ENCODE measurements at regions not wholly inside any gene's neighbourhood (a gene's known extent, or its start where the extent isn't known, plus 50 kb on each side); places are given as distances from the start of the nearest gene placed in this dataset.

DNA sequence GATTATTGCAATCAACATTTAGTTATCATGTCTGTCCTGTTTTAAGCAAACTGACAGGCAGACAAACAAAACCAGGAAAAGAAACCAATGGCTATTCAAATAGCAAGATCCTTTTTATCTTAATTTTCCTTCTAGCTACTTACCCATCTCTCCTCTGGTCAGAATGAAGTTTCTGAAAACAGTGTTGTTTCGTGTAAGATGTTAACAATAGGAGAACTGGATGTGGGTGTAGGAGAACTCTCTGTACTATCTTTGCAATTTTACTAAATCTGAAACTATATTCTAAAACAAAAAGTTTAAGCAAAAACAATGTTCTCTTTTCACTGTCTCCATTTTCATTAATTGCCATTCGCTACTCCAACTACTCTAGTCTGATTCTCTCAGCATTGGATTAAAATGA lies 726.4 kb downstream of the ZNF385D start:
- Mint-ChIP-seq H3K9me3 (ENCODE audit: unreplicated experiment) (no peaks in the 10 kb centered on the region), H3K4me1 (ENCODE audit: low read depth, unreplicated experiment) (no peaks in the 10 kb centered on the region), H3K4me3 (ENCODE audit: unreplicated experiment) (no peak overlapping the region), H3K27me3 (ENCODE audit: insufficient read depth, unreplicated experiment) (peaks cover 7% of the 10 kb centered on the region), H3K27ac (ENCODE audit: unreplicated experiment) (no peak overlapping the region), H3K36me3 (ENCODE audit: insufficient read depth, unreplicated experiment) (no peaks in the 10 kb centered on the region)
- no peak for DNase-seq
- BruUV-seq (replicated peaks) = no TSS peak
- Histone ChIP-seq H3K9me3 (no peaks in the 10 kb centered on the region), H3K4me3 (ENCODE audit: low read depth, low read length) (no peak overlapping the region), H3K4me1 (no peaks in the 10 kb centered on the region), H3K27me3 (replicated peaks; ENCODE audit: control insufficient read depth, insufficient read depth, low read length) (no peaks in the 10 kb centered on the region), H3K36me3 (ENCODE audit: control insufficient read depth, insufficient read depth, low read length) (no peaks in the 10 kb centered on the region)
- CTCF ChIA-PET = no interaction called here
- POLR2A ChIA-PET = no interaction called here
- intact Hi-C loops (cut with micrococcal nuclease; ENCODE audit: unreplicated experiment) = no loop called here
- no peak for TF ChIP-seq CTCF (IDR thresholded peaks at IDR 0.05; ENCODE audit: insufficient read depth in 1 of 2, low read depth in 1 of 2, low read length in 1 of 2, severe bottlenecking in 1 of 2, unreplicated experiment in 1 of 2)

GRCh38 chr3:21020681-21021080 lies 730.3 kb downstream of the ZNF385D start:
- Mint-ChIP-seq H3K27ac (ENCODE audit: unreplicated experiment) (no peak overlapping the region), H3K4me3 (ENCODE audit: unreplicated experiment) (no peak overlapping the region), H3K9me3 (ENCODE audit: unreplicated experiment) (no peaks in the 10 kb centered on the region), H3K36me3 (ENCODE audit: insufficient read depth, unreplicated experiment) (no peaks in the 10 kb centered on the region), H3K27me3 (ENCODE audit: insufficient read depth, unreplicated experiment) (no peaks in the 10 kb centered on the region), H3K4me1 (ENCODE audit: low read depth, unreplicated experiment) (no peaks in the 10 kb centered on the region)
- no peaks in the 10 kb centered on the region for H3K27me3 ChIP-seq (replicated peaks; ENCODE audit: control insufficient read depth, insufficient read depth, low read length)
- BruUV-seq (replicated peaks) = no TSS peak
- H3K9me3 ChIP-seq = no peaks in the 10 kb centered on the region
- ChIA-PET CTCF (no interaction called here), POLR2A (no interaction called here)
- DNase-seq = no peak
- intact Hi-C loops (cut with micrococcal nuclease; ENCODE audit: unreplicated experiment) = no loop called here
- H3K4me3 ChIP-seq (ENCODE audit: low read depth, low read length) = no peak overlapping the region
- no peaks in the 10 kb centered on the region for H3K36me3 ChIP-seq (ENCODE audit: control insufficient read depth, insufficient read depth, low read length)
- no peak for TF ChIP-seq CTCF (IDR thresholded peaks at IDR 0.05; ENCODE audit: insufficient read depth in 1 of 2, low read depth in 1 of 2, low read length in 1 of 2, severe bottlenecking in 1 of 2, unreplicated experiment in 1 of 2)
- no peaks in the 10 kb centered on the region for H3K4me1 ChIP-seq

GRCh38 chr3:21020043-21020442 lies 731.0 kb downstream of the ZNF385D start:
- Histone ChIP-seq H3K4me1 (no peaks in the 10 kb centered on the region), H3K4me3 (ENCODE audit: low read depth, low read length) (no peak overlapping the region), H3K27me3 (replicated peaks; ENCODE audit: control insufficient read depth, insufficient read depth, low read length) (no peaks in the 10 kb centered on the region), H3K9me3 (no peaks in the 10 kb centered on the region), H3K36me3 (ENCODE audit: control insufficient read depth, insufficient read depth, low read length) (no peaks in the 10 kb centered on the region)
- H3K27me3 Mint-ChIP-seq (ENCODE audit: insufficient read depth, unreplicated experiment) = no peaks in the 10 kb centered on the region
- intact Hi-C loops (cut with micrococcal nuclease; ENCODE audit: unreplicated experiment) = no loop called here
- no peak for DNase-seq
- ChIA-PET CTCF (no interaction called here), POLR2A (no interaction called here)
- H3K4me1 Mint-ChIP-seq (ENCODE audit: low read depth, unreplicated experiment) = no peaks in the 10 kb centered on the region
- H3K9me3 Mint-ChIP-seq (ENCODE audit: unreplicated experiment) = no peaks in the 10 kb centered on the region
- no peak overlapping the region for H3K4me3 Mint-ChIP-seq (ENCODE audit: unreplicated experiment)
- H3K36me3 Mint-ChIP-seq (ENCODE audit: insufficient read depth, unreplicated experiment) = no peaks in the 10 kb centered on the region
- no peak for TF ChIP-seq CTCF (IDR thresholded peaks at IDR 0.05; ENCODE audit: insufficient read depth in 1 of 2, low read depth in 1 of 2, low read length in 1 of 2, severe bottlenecking in 1 of 2, unreplicated experiment in 1 of 2)
- no peak overlapping the region for H3K27ac Mint-ChIP-seq (ENCODE audit: unreplicated experiment)
- BruUV-seq (replicated peaks) = no TSS peak

Measured in Caco-2 (cell line).